ENCODE measurements at regions not wholly inside any gene's neighbourhood (a gene's known extent, or its start where the extent isn't known, plus 50 kb on each side); places are given as distances from the start of the nearest gene placed in this dataset.

DNA sequence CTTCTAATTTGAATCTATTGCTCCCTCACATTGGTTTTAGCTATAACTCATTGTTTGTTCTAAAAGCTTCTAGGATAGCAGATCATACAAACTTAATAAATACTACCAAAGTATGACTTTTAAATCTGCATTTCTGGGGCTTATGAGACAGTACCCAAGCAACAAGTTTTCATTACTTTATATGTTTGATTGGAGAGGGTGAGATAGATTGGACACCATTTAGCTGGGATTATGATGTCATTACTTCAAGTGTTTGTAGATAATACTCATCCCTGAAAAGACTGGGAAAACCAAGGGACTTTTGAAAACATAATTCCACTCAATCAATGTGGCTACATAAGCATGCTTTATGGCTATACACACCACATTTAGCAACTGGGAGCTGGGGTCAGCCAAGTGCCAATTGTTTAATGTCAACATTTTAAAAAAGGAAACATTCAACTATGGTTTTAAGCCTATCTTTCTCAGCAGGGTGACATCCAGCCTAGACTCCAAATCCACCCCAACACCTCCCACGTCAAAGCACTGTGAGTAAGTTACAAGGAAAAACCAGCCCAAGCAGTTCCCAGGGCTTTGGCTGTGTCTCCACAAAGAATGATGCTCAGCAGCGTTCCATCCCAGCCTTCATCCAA lies 119.9 kb downstream of the ETAA1 start:
- peak; percentile 89 for DNase-seq (ENCODE audit: low read depth)

DNA sequence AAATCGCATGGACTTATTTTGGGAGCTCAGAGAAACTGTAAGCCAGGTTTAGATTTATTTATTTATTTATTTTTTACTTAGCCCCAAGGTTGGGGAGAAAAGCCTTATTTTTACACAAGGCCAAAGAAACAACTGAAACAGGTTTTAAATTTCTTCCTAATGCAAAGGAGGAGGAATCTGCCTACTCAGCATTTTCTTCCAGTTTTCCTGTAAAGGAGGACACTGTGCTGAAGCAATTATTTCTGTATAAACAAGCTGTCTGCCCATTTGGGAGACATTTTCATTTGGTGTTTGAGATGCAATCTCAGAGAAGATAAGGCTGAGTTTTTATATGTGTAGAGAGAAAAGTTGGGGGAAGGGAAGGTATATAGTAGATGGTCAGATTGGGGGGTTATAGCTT lies 125.0 kb downstream of the ETAA1 start:
- DNase-seq (ENCODE audit: low read depth): no peak

DNA sequence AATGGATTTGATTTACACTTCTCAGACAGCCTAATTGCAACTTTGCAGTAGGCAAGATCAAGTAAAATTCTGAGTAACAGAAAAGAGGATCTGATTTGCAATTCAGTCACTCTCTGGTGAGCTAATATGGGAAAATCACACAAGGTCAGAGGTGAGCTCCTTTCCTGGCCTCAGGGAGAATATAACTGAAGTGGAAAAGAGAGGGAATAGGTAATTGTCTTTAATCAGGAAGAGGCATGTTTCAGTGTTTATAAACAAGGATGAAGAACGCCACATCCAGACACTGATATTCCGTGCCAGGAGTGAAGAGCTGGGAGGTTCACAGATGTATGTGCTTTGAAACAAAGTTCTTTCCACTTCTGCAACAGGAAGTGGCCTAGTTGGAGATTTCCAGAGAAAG lies 127.1 kb downstream of the ETAA1 start:
- no peak for DNase-seq (ENCODE audit: low read depth)

DNA sequence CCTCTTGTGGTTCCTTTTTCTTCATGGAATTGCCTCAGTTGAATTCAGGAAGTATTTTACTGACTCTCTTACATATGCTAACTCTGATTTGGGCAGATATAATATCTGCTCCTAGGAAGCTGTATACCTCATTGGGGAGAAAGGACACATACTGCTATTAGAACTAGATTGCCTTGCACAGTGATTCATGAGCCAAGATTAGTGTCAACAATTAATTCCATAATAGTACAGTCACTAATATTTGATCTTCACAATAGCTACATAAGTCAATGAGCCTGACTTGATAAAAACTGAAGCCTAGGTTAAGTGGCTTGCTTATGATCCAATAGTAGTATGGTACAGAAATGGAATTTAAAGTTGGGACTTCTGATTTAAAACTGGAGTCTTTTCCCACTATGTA lies 127.6 kb downstream of the ETAA1 start:
- DNase-seq (ENCODE audit: low read depth): no peak

DNA sequence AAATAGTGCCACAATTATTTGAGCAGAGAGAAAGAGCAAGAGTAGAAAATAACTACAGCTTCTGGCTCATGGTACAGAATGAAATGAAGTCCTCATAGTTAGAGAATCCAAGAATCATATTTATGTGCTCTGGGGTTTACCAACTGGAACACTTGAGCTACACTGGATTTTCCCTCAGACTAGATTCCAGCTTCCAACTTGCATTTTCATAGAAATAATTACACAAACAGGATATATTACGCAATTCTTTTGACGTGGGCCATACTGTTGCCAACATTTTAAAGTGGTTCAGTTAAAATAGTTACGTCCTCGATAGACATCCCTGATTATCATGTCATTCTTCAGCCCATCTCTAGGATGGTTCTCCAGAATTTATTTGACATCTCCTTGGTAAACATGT lies 129.2 kb downstream of the ETAA1 start:
- peak; percentile 51 for DNase-seq (ENCODE audit: low read depth)

DNA sequence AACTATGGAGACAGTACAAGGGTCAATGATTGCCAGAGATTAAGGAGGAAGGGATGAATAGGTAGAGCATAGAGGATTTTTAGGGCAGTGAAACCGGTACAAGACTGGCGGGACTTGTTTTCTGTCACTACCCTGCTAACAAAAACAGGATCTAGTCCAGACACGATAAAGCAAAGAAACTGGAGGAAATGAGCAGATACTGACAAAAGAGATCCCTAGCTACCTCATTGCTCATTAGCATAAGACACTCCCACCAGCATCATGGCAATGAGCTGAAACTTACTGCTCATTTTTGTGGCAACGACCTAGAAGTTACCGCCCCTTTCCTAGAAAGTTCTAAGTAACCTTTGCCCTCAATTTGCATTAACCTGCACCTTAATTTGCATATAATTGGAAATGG lies 131.2 kb downstream of the ETAA1 start:
- no peak for DNase-seq (ENCODE audit: low read depth)

DNA sequence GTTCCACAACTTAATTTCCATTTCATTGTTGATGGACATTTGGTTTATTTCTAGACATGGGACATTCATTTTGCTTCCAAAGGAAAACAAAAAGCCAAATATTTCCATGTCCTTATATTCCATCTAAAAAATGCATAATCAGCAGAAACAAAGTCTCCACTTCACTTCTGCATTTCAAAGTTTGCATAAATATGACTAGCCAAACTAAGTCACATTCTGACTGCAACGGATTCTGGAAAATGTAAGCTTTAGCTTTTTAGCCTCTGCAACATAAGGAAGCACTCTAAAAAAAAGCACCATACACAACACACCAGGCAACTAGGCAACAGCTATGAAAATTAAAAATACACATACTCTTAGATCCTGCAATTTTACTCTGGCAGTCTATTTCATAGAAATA lies 135.3 kb downstream of the ETAA1 start:
- DNase-seq (ENCODE audit: low read depth): no peak

DNA sequence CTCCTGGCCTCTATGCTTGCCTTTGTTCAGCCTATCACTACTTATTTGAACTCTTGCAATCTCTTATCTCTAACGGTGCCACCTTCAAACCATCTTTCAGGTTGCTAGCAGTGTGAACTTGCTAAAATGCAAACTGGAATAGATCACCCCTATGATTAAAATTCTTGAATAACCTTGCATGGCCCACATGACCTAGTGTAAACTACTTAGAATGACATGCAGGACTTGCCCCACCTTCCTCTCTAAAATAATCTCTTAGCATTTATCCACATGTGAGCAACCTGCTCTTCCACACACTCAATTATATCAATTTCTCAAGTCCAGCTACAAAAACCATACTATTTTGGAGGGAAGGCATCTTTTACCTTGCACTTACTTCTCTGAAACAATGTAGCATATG lies 137.6 kb downstream of the ETAA1 start:
- no peak for DNase-seq (ENCODE audit: low read depth)

DNA sequence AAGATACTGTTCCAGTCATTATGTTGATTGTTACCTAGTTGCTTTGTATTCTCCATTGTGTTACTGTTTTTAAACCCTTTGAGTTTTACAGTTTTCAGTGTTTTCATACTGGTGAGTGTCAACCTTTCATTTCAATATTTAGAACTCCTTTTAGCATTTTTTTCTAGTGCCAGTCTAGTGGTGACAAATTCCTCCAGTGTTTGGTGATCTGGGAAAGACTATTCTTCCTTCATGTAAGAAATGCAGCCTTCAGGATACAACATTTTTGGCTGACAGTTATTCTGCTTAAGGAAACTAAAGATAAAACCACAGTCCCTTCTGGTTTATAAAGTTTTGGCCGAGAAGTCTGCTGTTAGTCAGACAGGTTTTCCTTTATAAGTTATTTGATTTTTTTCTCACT lies 143.8 kb downstream of the ETAA1 start:
- no peak for DNase-seq (ENCODE audit: low read depth)

DNA sequence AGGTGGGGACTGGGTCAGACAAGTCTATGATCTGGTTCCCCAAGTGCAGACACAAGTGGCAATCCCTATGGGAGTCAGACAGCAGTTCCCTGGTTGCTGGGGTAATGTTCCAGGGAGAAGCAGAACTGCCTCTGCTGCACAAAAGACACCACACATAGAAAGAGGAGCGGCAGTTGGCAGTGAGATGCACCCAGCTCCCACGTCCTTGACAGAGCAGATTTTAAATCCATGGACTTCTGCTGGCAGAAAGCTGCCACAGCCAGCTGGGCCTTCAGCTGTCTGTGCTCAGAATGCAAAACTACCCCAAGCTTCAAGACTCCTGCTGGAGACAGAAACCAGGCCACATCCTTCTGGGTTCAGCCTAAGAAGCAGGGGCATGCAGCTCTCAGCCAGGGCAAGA lies 147.2 kb downstream of the ETAA1 start:
- DNase-seq (ENCODE audit: low read depth): no peak

DNA sequence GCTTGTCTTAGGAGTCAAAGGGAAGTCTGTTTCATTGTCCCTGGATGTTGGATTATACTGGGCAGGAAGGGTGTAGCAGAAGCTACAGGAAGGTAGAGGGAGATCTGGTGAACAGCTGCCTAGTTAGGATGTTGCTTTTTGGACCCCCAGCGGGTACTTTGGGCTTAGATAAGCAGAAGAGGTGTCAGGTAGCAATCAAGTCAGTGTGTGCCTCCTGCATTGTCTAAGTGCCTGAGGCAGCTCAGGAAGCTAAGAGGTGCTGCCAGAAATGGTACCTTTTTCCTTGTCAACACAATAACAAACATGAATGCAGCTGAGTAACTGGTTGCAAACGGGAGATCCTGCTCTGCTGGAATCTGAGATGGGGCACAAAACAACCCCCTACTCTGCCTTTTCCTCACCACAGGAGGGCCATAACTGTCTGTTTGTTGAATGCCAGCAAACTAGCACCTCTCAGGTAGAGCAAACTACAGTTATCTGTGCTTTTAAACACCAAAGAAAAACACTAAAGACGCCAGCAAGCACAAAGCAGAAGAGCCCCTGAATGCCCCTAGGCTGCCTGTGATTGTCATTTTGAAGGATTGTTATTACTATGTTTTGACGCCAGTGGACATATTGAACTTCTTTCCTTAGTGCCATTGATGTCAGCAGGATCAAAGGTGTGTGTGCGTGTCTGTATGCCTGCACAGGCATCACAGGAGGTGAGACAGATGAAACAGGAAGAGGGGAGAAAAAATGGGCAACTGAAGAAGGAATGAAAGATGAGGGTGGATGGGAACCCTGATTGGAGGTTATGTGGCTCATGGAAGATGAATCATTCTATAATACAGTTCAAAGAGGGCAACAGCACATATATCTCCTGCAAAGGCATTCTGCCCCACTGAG lies 151.4 kb downstream of the ETAA1 start:
- no peak for DNase-seq (ENCODE audit: low read depth)

DNA sequence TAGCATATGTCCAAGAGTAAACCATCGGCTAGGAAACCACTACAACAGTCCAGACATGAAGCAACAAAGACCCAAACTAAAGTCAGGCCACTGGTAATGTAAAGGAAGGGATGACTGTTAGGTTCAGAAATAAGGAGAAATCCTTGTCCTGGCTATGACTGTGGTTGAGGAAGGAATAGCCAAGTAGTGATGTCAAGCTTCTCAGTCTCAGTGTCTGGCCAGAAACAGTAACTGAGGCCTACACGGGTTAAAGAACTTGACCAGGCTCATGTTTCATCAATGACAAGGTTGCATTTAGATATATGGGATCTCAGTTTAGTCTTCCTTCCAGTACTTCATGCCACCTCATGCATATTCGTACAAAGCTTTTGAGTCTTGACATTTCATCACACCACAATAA lies 162.0 kb downstream of the ETAA1 start:
- no peak for DNase-seq (ENCODE audit: low read depth)

DNA sequence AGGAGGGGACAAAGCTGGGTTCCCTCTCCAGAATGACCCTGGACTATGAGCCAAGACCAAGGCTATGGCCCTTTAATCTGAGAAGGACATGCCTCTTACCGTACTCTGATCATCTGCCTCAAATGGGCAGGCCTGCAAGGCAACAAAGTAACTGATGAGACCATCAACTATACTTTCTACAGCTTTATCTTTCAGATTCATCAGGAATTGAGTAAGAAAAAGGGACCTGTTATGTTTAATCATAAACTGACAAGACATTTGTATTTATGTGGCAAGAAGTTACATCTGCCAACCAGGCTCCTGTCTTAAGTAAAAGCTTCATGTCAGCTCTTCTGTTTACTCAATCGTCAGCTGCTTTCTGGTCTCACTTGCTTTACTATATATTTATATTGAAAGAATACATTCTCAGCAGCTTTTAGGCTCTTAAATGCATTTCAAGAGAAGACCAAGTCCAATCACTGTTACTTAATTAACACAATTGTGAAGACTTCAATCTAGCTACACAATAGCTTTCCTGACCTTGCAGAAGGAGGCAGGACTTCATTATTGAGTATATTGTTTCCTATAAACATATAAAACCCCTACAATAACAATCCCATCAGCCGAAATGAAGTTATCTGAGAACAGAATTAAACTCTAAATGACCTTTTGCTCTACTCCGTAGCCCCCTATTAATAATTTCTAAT lies 163.8 kb downstream of the ETAA1 start:
- DNase-seq (ENCODE audit: low read depth): no peak

DNA sequence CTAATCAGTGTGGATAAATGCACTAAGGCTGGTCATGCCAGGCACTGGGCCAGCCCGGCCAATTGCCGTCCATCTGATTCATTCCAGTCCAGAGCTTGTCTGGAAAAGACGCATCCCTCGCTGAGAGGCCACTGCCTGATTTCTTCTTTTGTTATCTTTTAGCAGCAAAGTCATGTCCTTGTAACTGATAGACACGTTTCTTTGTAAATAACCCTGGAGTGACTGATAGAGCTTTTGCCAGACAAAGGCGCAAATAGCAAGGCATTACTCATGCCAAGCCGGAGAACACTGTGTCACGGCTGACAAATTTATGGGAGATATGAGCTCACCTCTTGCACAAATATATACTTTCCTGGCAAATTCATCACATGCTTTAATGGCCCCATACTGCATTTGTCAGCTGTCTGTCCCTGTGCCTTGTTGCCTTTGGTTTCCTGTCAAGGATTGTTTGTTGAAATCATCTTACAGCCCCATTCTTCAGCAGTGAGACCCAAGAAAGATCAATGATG lies 164.4 kb downstream of the ETAA1 start:
- peak; percentile 79 for DNase-seq (ENCODE audit: low read depth)

DNA sequence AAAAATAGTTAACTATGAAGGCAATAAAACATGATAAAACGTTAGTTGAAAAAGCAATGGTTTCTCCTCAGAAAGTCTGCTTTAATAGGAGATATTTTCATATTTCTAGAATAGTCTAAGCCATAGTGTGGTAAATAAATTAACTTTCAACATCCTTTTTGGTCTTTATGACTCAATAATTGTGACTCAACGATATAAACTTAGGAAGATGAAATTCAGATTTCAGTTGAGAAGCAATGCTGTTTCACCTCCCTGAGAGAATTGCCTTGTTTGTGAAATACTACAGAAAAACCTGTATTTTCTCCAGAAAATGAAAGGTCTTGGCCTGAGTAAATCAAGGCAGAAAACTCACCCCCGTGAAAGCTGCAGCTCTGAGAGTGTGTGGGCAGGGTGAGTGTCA lies 166.9 kb downstream of the ETAA1 start:
- DNase-seq (ENCODE audit: low read depth): no peak

DNA sequence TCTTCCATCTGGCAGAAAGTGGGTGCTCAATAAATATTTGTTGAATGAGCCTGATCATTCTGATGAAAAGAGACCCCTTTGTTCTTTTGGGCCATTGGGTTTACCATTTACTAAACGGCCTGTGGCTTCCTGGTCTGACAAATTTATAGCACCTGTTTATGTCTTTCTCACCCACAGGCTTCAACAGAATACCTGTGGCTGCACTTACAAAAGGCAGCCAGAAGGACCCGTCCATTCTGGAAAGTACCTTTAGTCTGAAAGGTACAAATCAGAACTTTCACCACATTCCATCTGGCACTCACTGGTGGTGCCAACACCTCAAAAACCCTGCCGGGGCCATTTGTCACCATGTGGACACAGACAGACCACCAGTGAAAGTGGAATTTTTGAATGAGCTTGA lies 167.5 kb downstream of the ETAA1 start:
- no peak for DNase-seq (ENCODE audit: low read depth)

DNA sequence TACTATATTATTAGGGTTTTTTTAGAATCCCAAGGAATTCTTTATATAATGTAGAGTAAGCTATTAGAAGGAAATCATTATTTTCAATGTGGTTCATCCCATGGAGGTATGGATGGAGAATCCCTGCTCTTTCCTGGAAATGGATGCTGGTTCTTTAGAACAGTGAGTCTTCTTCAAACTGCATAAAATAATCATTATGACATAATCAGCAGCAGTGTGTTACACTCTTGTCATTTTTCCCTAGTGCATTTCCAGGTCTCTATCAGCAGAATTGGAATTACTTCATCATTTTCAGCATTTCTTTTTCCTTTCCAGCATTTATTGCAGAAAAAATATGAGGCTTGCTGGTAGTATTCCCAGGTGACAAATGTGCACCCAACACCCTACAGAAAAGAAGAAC lies 168.1 kb downstream of the ETAA1 start:
- no peak for DNase-seq (ENCODE audit: low read depth)

DNA sequence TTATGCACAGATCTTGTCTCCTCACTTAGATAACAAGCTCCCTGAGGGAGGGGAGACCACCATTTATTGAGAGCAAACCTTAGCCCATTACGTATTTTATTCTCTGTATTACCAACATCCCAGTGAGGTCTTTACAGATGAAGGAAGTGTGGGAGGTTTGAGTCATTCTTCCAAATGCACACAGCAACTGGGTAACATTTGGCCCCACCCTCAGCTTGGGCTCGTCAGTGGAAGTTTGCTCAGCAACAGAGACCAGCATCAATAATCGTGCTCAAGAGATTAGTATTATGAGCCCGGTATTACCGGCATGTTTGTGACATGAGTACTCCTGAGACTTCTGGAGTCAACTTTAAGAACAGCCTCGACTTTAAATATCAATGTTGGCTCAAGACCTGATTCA lies 168.6 kb downstream of the ETAA1 start:
- DNase-seq (ENCODE audit: low read depth): peak; percentile 85

DNA sequence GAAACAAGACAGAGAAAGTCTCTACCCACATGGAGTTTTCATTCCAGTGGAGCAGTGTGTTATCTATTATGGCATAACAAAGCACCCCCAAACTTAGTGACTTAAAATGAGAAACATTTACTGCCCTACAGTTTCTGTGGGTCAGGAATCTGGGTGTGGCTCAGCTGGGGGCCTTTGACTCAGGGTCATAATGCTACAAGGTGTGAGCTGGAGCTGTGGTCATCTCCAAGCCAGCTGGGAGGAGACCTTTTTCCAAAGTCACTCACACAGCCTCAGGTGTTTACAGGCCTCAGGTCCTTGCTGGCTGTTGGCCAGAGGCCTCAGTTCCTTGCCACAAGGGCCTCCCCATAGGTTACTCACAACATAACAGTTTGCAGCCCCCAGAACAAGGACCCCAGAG lies 169.2 kb downstream of the ETAA1 start:
- DNase-seq (ENCODE audit: low read depth): no peak

DNA sequence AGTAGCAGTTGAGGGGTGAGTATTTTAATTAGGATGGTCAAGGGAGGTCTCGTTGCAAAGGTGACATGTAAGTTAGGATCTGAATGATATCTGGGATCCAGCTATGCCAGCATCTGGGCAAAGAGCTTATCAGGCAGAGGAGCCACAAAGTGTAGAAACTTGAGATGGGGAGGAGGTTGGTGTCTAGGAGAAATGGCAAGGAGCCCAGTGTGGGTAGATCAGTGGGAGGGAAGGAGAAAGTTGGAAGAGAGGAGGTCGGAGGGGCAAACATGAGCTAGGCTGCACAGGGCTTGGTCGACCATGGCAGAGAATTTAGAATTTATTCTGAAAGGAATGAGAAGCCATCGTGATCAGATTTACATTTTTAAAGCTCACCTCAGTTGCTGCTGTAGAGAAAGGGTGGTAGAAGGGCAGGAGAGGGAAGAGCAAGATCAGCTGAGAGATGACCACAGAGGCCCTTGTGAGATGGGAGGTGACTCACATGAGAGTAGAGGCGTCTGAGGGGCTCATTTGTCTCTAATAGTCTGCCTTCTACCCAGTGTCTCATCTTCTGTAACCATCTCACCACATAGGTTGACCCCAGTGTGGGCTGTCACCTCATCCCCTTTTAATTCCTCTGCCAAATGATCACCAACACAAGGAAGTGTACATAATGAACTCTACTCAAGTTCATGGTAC lies 170.0 kb downstream of the ETAA1 start:
- DNase-seq (ENCODE audit: low read depth): no peak

DNA sequence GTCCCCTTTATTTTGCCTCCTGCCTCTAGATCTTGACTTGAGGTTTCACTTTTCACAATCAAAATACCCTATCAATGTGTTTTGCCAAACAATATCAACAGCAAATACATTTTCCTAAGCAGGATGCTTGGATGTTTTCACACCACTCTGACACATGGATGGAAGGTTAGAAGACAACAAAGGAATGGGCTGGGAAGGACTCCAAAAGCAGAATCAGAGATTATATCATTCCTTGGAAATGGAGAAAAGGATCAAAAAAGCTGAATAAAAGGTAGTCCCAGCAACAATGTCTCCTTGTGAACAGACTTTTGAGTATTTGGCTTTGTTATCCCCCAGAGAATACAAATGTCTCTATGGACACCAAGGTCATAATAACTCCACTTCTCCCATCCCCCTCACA lies 170.8 kb downstream of the ETAA1 start:
- DNase-seq (ENCODE audit: low read depth): no peak

DNA sequence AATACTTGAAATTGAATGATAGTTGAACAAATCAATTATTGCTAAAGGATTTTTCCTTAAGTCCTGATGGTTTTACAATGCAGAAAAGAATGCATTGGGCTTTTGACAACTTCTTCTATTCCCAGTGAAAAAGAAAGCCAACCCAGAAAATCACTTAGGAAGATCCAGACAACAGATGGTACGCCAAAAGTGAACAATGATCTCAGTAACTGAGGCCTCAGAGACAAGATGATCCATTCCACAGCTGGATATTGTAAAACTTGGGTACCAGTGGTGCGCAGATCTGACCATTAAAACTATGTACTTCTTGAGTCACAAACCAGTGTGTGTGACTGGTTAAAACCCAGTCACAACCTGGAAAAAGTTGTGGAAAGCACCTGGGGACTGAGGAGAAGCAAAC lies 173.5 kb downstream of the ETAA1 start:
- DNase-seq (ENCODE audit: low read depth): no peak
